Panc1 (cell line): ENCODE measurements at regions not wholly inside any gene's neighbourhood (a gene's known extent, or its start where the extent isn't known, plus 50 kb on each side); places are given as distances from the start of the nearest gene placed in this dataset.

Source experiments
- POLR2AphosphoS5 ChIP-seq: IDR thresholded peaks from 2 replicates; pipeline ENCODE4 v1.6.1; 2012; ENCODE audit warnings: mild to moderate bottlenecking, low read depth, low read length, moderate library complexity
- TF ChIP-seq, protein P1 (sequence below): fragments of 450-650 bp; IDR thresholded peaks from 2 replicates; pipeline ENCODE4 v1.5.1; 2017; ENCODE audit warnings: mild to moderate bottlenecking

DNA sequence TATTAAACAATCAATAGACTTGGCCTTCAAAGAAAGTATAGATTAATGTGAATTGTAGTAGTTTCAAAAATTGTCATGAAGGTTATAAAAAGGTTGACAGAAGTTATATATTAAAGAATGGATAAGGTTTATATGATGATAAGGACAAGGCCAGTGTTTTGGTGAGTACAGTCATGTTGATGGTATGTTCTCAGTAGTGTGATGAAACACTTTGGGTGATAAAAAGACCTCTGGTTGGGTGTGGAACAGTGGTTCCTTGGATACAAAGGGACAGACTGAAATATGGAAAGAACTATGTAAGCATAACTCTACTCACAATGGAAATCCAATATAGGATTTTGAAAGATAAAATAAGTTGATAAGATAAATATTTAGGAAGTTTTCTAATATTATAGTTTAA lies 866.3 kb downstream of the ANKRD7 start:
- TF ChIP-seq, protein P1, sequence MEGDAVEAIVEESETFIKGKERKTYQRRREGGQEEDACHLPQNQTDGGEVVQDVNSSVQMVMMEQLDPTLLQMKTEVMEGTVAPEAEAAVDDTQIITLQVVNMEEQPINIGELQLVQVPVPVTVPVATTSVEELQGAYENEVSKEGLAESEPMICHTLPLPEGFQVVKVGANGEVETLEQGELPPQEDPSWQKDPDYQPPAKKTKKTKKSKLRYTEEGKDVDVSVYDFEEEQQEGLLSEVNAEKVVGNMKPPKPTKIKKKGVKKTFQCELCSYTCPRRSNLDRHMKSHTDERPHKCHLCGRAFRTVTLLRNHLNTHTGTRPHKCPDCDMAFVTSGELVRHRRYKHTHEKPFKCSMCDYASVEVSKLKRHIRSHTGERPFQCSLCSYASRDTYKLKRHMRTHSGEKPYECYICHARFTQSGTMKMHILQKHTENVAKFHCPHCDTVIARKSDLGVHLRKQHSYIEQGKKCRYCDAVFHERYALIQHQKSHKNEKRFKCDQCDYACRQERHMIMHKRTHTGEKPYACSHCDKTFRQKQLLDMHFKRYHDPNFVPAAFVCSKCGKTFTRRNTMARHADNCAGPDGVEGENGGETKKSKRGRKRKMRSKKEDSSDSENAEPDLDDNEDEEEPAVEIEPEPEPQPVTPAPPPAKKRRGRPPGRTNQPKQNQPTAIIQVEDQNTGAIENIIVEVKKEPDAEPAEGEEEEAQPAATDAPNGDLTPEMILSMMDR: no peak
- TF ChIP-seq POLR2AphosphoS5: no peak
